Activated CD4-positive, CD25-positive, alpha-beta regulatory T cell (primary cell): ENCODE measurements at regions not wholly inside any gene's neighbourhood (a gene's known extent, or its start where the extent isn't known, plus 50 kb on each side); places are given as distances from the start of the nearest gene placed in this dataset.
"Not testable (repeated sequence)": the region's sequence is repeated elsewhere in the genome, so short reads cannot be mapped to it uniquely, and the experiment has no call there.

ENCODE experiments used
- DNase-seq, 4 experiments: peaks; one replicate each; lab custom pipeline; 2025; lab: John Stamatoyannopoulos, UW

- DNase-seq = no peak
Measured at GRCh38 chr12:62008703-62009102, 251.5 kb upstream of the USP15 start.

DNA sequence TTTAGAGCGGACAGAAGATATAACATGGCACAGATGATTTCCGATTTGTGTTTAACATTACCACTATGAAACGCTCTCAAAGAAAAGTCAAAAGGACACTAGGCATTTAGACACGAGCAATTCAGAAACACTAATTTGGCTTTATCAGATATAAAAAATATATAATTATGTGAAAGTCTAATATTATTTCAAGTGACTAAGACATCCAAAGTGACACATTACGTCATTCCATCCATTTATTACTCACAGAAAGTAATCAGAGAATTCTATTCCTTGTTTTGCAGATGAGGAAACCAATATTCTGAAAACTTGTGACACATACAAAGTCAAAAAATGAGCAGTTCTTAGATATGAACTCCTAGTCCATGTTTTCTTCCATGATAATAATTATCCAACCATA lies 250.8 kb upstream of the USP15 start:
- DNase-seq = no peak

GRCh38 chr12:62010331-62010906 lies 249.8 kb upstream of the USP15 start:
- DNase-seq = not testable (repeated sequence)

DNA sequence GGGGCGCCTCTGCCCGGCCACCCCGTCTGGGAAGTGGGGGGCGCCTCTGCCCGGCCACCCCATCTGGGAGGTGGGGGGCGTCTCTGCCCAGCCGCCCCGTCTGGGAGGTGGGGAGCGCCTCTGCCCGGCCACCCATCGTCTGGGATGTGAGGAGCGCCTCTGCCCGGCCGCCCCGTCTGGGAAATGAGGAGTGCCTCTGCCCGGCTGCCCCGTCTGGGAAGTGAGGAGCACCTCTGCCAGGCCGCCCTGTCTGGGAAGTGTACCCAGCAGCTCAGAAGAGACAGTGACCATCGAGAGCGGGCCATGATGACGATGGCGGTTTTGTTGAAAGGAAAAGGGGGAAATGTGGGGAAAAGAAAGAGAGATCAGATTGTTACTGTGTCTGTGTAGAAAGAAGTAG lies 249.2 kb upstream of the USP15 start:
- DNase-seq = not testable (repeated sequence)

GRCh38 chr12:62014330-62014729 lies 245.9 kb upstream of the USP15 start:
- DNase-seq = no peak

DNA sequence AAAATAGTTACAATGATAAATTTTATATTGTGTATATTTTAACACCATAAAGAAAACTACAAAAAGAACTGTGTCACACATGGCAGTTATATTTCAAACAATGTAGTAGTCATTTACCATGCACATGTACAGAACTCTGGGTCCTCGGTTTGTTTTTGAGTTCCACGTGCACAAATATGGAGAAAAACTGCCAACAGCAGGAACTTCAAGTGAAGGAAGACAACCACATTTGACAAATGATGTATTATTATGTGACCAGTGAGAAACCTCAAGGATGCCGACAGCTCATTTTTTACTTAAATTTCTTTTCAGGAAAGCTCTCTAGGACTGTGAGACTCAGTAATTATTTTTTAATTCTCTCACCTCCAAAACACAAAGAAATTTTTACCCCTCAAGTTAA lies 244.2 kb upstream of the USP15 start:
- DNase-seq = no peak

GRCh38 chr12:62021808-62022207 lies 238.4 kb upstream of the USP15 start:
- no peak for DNase-seq

- DNase-seq = no peak
Measured at GRCh38 chr12:62028536-62028935, 231.7 kb upstream of the USP15 start.

DNA sequence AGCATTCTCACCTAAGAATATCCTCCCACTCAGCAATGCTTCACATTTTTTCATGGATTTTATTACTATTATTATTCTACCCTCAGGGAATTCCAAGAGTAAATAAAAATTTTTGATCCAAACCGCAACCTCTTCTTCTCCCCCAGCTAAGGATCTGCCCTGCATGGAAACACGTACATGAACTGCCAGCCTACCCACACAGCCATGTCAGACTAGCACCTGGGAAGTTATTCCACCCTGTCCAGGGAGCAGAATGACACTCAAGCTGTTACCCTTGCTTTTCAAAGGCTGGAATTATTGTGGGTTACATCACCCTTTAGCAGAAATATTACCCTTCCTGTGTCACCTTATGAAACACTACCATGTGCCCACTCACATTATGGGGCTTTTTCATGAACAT lies 227.3 kb upstream of the USP15 start:
- DNase-seq = no peak

DNA sequence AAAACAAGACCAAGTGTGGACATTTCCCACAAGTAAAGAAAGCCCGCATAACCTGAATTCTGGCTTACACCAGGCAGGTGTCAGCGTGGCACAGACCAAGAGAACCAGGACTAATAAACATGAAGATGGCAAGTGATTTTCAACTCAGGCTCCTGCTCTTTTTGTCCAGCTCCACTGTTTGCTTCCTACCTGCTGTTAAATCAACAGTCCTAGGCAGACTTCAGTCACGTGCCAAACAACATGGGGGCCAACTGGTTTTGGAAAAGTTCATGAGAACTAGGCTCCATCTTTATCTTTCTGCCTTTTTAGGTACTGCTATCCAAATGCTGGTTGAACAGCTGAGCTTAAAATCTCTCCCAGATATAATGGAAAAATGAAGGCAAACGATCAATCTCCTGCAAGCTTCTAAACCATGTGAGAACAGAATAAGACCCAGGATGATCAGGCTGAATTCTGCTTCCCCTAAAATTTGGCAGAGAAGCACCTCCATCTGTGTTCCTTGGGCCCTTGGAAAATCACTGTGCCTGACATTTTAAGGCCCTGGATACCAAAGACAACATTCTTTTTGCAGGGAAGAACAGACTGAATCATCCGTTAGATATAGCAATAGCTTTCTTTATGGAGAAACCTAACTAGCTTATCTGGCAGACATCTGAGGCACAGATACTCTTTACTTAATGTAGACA lies 215.6 kb upstream of the USP15 start:
- DNase-seq = no peak

- DNase-seq = no peak
Measured at GRCh38 chr12:62045211-62045610, 215.0 kb upstream of the USP15 start.

DNA sequence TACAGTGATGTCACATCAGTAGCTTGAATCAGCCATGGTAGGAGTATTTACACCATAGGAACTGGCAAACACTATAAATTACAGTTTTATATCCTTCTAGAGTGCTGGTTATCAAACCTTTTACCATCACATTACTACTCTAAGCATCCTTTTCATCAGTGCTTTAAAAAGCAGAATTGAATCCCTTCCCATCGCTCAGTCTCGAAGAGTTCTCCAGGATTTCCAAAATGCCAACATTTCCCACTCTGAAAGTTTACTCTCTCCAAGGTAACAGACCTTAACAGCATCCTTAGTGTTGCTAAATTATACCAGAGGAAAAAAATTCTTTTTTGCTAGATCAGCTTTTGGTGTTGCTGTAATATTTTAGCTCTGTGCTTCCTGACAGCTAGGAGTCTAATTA lies 209.4 kb upstream of the USP15 start:
- DNase-seq = no peak

DNA sequence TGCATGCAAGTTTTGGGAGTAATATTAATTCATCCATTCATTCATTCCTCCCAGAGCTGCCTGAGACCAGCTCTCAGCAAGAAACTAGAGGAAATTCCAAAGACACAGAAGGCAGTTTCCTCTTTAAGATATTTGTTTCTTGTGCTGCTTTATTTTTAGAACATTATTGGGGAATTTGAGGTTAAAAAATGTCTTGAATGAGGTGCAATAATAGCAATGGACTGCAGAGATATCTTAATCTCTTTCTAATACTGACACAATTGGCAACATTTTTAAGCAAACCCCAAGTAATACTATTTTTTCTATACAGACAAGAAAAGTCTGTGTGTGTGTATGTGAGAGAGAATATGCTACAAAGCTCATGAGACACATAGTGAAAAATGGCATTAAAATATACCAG lies 190.2 kb upstream of the USP15 start:
- DNase-seq = no peak

DNA sequence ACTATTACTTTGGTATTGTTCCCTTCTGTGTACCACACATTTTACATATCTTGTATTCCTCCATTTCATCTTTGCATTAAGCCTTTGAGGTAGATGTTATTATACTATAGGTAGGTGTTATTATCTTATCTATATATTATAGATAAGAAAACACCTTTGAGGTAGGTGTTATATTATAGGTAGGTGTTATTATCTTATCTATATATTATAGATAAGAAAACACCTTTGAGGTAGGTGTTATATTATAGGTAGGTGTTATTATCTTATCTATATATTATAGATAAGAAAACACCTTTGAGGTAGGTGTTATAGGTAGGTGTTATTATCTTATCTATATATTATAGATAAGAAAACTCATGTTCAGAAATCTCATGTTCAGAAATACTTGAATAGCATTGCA lies 187.0 kb upstream of the USP15 start:
- DNase-seq = not testable (repeated sequence)

GRCh38 chr12:62075870-62076269 lies 184.3 kb upstream of the USP15 start:
- DNase-seq = no peak

DNA sequence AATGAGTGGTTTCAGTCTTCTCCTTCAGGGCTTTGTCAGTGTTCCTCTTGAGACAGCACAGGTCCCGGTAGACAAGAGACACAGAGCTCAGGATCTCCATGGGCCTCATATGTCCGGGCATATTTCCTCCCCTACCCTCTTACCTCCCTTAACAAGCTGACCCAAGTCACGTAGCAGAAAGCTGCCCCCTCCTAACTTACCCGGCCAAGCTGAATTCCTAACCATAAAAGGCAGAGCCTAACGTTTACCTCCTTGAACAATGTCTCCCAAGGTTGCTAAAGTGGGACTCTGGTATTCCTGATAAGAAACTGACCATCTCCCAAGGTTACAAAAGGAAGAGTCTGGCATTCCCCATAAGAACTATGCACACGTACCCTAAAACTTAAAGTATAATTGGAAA lies 182.2 kb upstream of the USP15 start:
- DNase-seq = no peak

- DNase-seq = no peak
Measured at GRCh38 chr12:62082448-62082847, 177.8 kb upstream of the USP15 start.

GRCh38 chr12:62098132-62098531 lies 162.1 kb upstream of the USP15 start:
- DNase-seq = no peak

DNA sequence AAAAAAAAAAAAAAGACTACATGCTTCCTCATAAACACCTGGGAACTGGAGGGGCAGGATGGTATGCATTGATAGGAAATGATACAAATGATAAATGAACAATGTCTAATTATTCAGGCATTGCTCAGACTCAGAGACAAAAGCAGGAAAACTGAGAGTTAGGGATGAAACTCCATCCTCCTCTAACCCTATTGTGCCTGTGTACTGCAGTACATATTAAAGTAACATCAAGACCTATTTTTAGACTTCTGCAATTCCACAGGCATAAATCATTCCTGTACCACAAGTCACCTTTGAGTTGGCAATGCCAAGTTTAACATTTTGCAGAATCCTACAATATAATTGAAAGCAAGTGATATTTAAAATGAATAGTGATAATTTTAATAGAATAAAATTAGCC lies 156.5 kb upstream of the USP15 start:
- no peak for DNase-seq

DNA sequence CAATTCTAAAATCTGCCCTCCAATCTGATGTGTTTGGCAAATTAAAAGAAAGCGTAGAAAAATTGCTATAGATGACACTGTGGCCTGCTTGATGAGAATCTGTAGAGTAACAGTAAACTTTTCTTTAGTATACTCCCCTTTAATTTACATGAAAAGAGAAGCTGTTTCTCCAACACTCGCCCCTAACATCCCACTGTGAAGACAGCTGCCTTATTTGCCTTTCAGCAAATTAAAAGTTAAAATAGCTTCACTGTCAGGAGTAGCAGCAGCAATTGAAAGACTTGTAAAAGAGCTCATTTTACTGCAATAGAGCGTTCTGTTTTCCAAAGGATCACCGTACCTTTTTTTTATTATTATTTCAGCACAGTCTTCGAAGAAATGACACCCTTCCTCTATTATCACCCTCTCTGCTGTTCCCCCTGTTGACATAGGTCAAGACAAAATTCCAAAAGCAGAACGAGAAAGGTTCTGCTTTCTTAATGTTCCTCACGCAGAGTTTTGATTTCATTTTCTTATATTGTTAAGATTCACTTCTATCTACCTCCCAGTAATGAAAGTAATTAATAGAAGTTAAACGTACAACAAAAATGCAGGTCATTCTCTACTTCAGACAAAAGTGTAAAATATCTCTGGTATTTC lies 153.5 kb upstream of the USP15 start:
- DNase-seq = no peak

DNA sequence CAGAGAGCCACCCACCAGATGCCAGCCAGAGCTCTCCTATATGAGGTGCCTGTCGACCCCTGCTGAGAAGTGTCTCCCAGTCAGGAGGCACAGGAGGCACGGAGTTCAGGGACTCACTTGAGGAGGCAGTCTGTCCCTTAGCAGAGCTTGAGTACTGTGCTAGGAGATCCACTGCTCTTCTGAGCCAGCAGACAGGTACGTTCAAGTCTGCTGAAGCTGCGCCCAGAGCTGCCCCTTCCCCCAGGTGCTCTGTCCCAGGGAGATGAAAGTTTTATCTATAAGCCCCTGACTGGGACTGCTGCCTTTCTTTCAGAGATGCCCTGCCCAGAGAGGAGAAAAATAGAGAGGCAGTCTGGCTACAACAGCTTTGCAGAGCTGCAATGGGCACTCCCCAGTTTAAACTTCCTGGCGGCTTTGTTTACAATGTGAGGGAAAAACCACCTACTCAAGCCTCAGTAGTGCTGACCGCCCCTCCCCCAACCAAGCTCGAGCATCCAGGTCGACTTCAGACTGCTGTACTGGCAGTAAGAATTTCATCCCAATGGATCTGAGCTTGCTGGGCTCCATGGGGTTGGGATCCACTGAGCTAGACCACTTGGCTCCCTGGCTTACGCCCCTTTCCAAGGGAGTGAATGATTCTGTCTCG lies 146.7 kb upstream of the USP15 start:
- no peak for DNase-seq

DNA sequence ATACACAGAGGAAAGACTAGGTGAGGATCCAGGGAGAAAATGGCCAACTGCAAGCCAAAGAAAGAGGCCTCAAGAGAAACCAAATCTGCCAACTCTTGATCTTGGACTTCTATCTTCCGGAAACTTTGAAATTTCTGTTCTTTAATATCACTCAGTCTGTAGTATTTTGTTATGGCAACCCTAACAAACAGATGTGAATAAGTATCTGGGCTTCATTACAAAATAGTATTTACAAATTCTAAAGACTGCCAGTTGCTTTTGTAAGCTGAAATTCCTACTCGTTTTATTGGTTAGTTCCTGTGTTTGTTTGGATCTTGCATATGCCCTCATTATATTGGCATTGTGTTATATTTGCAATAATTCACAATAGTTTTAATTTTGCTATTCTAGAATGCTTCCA lies 143.2 kb upstream of the USP15 start:
- no peak for DNase-seq

- peak in 3 of 4 experiments; percentile 2 to 4 (median 3) for DNase-seq
Measured at GRCh38 chr12:62123721-62124203, 136.4 kb upstream of the USP15 start.
